Fibroblast of the aortic adventitia (primary cell): ENCODE measurements at regions not wholly inside any gene's neighbourhood (a gene's known extent, or its start where the extent isn't known, plus 50 kb on each side); places are given as distances from the start of the nearest gene placed in this dataset.

Experiments used
- DNase-seq: peaks from one replicate; pipeline ENCODE4 v3.0.0-alpha.2; 2010; ENCODE audit warnings: low read depth
- H3K4me3 ChIP-seq: 2 replicates; pipeline ENCODE4 v1.5.1; 2011; ENCODE audit warnings: low read depth, mild to moderate bottlenecking, control low read depth, low read length, moderate library complexity
- TF ChIP-seq, protein P1 (sequence below): IDR thresholded peaks from 2 replicates; pipeline ENCODE4 v1.5.1; 2011; ENCODE audit warnings: mild to moderate bottlenecking, low read length, control low read depth, inconsistent platforms; ENCODE audit not compliant: insufficient read depth

DNA sequence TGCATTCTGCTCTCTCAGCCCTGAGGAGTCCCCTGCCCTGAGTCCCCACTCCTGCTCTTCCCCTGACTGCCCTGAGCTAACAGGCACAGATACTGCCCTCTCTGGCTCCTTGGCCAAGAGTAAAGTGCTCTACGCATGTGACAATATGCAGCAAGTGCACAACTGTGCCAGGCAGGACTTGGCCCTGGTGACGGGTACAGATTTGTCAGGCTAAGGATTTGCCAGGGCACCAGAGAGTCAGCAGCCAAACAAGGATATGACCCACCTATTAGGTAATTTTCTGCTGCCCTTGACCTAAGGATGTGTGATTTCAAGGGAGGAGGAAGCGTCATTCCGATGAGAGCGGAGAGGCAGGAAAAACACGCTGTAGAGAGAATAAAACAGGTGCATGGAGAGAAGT, 339.0 kb downstream of the PTPRU start:
- no peak overlapping the region for H3K4me3 ChIP-seq
- TF ChIP-seq, protein P1, sequence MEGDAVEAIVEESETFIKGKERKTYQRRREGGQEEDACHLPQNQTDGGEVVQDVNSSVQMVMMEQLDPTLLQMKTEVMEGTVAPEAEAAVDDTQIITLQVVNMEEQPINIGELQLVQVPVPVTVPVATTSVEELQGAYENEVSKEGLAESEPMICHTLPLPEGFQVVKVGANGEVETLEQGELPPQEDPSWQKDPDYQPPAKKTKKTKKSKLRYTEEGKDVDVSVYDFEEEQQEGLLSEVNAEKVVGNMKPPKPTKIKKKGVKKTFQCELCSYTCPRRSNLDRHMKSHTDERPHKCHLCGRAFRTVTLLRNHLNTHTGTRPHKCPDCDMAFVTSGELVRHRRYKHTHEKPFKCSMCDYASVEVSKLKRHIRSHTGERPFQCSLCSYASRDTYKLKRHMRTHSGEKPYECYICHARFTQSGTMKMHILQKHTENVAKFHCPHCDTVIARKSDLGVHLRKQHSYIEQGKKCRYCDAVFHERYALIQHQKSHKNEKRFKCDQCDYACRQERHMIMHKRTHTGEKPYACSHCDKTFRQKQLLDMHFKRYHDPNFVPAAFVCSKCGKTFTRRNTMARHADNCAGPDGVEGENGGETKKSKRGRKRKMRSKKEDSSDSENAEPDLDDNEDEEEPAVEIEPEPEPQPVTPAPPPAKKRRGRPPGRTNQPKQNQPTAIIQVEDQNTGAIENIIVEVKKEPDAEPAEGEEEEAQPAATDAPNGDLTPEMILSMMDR = no peak

DNA sequence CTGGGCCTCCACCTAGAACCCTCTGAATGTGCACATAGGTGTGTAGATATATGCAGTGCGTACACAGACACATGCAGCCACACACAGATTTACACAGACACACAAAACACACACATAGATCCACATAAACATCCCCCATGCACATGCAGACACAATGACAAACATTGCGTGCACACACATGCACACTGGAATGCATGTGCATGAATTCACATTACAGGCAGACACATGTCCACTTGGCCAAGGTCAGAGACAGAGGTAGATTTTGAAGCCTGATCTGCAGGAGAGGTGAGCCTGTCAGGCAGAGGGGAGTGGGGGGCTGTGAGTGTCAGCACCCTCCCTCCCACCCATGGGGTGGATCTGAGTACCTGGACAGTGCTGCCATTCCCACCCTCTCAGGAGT, 338.5 kb downstream of the PTPRU start:
- TF ChIP-seq, protein P1 = no peak
- DNase-seq = no peak
- H3K4me3 ChIP-seq = no peak overlapping the region

More for the DNA sequence above, 339.0 kb downstream of the PTPRU start:
- no peak for DNase-seq

DNA sequence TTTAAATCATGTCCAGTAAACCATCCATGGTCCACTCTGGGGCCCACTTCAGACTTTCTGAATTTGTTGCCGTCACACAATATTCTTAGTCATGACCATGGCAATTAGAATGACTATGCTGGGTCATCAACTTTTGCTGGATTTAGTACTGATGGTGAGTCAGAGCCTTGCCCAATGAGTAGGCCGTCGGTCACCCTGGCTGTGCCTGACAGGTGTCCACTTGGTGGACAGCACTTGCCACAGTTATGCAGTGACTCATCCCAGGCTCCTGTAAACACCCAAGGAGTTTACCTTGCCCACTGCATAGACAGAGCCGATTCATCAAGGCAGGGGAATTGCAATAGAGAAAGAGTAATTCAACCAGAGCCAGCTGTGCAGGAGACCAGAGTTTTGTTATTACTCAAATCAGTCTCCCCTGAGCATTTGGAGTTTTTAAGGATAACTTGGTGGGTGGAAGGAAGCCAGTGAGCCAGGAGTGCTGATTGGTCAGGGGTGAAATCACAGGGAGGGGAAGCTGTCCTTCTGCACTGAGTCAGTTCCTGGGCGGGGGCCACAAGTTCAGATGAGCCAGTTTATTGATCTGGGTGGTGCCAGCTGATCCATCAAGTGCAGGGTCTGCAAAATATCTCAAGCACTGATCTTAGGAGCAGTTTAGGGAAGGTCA, 333.8 kb downstream of the PTPRU start:
- TF ChIP-seq, protein P1 = no peak
- no peak overlapping the region for H3K4me3 ChIP-seq
- peak; percentile 37 for DNase-seq

DNA sequence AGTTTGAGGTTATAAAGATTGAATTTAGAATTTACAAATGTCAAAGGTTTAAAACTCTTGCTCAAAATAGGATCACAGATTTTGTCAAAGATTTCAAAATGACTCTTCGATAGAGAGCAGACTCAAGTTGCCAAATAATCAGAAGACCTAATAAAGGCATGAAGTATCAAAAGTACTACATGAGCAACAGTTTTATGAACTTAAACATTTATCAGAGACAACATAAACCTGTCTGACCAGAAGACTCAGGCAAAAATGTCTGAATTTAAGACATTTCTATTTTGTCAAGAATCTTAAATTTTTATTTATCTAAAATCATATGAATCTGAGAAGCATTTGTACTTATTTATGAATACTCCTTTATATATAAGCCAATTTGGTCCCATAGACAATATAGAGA, 330.9 kb downstream of the PTPRU start:
- TF ChIP-seq, protein P1 = no peak

DNA sequence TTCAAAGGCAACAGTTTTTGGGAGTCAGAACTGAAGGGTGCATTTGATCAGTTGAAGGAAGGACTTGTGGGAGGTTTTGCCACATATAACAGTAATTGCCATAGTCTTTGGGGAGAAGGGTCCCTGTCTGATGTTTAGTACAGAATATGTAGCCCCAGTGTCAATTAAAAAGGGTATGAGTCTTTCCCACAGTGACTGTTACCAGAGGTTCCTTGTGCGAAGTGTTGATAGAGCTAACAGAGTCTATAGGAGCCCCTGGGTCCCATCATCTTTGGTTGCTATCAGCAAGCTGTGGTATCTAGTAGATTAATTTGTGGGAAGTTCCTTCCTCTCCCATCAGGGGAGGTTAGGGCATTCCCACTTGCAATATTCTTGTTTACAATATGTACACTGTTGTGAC, 329.2 kb downstream of the PTPRU start:
- TF ChIP-seq, protein P1 = no peak
- no peak overlapping the region for H3K4me3 ChIP-seq
- DNase-seq = no peak

More for the DNA sequence above, 330.9 kb downstream of the PTPRU start:
- DNase-seq = no peak
- no peak overlapping the region for H3K4me3 ChIP-seq

DNA sequence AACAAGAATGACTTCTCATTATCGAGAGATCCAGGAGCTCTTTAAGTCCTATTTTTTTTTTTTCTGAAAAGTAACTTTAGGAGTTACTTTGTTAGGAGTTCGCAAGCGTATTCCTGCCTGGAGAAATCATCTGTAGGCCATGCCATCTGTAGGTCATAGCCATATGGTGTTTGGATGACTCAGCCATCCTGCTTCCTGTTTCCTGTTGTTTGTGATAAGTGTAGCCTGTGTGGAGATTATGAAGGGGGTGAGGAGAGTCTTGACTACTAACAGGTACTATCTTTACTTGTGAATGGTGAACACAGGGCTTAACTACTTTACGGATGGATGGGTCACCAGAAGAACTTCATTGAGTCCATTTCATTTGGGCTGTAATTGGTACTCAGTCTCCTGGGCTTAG, 327.2 kb downstream of the PTPRU start:
- DNase-seq = peak; percentile 5
- no peak overlapping the region for H3K4me3 ChIP-seq
- TF ChIP-seq, protein P1 = no peak

DNA sequence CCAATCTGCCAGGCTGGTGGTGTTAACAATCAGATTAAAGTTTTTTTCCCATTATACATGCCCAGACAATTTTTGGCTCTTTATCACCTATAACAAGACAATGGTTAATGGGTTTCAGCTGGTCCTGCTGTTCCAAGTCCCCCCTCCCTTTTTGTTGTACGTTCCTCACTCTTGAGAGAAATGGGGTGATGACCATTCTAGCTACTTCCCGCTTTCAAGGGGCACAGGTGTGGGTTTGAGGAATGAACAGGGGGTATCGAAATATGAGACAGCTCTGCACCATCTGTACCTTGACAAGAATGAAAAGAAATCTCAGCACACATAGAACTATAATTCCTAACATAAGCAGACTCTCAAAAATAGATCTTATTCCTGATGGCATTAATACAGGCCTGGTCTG, 326.8 kb downstream of the PTPRU start:
- TF ChIP-seq, protein P1 = no peak
- no peak overlapping the region for H3K4me3 ChIP-seq
- DNase-seq = no peak
